GM23248 (cell line): ENCODE measurements at regions not wholly inside any gene's neighbourhood (a gene's known extent, or its start where the extent isn't known, plus 50 kb on each side); places are given as distances from the start of the nearest gene placed in this dataset.

ENCODE experiments used
- DNase-seq: peaks from one replicate; pipeline ENCODE4 v3.0.0-alpha.2; 2015
- H2AFZ ChIP-seq: fragments of 200-600 bp; sonication (generic); 2 replicates; pipeline ENCODE4 v1.6.1; 2016; ENCODE audit warnings: antibody characterized with exemption
- H3F3A ChIP-seq: fragments of 200-600 bp; sonication (generic); 2 replicates; pipeline ENCODE4 v1.6.1; 2016; ENCODE audit warnings: mild to moderate bottlenecking, antibody characterized with exemption, mixed run types; ENCODE audit not compliant: insufficient read depth
- H3K27ac ChIP-seq: fragments of 200-600 bp; sonication (generic); 2 replicates; pipeline ENCODE4 v1.5.1; 2016; ENCODE audit warnings: mild to moderate bottlenecking
- H3K27me3 ChIP-seq: fragments of 200-600 bp; sonication (generic); replicated peaks from 2 replicates; pipeline ENCODE4 v1.6.1; 2016; ENCODE audit warnings: mild to moderate bottlenecking; ENCODE audit not compliant: insufficient read depth
- H3K36me3 ChIP-seq: fragments of 200-600 bp; sonication (generic); 2 replicates; pipeline ENCODE4 v1.6.1; 2016; ENCODE audit warnings: low read depth, mild to moderate bottlenecking
- H3K4me1 ChIP-seq: fragments of 200-600 bp; sonication (generic); 2 replicates; pipeline ENCODE4 v1.6.1; 2016; ENCODE audit warnings: mild to moderate bottlenecking; ENCODE audit not compliant: insufficient read depth
- H3K4me2 ChIP-seq: fragments of 200-600 bp; sonication (generic); one replicate; pipeline ENCODE4 v1.6.1; 2016; ENCODE audit warnings: mild to moderate bottlenecking; ENCODE audit not compliant: unreplicated experiment
- H3K4me3 ChIP-seq: fragments of 200-600 bp; sonication (generic); 2 replicates; pipeline ENCODE4 v1.5.1; 2016; ENCODE audit warnings: mild to moderate bottlenecking
- H3K79me2 ChIP-seq: fragments of 200-600 bp; sonication (generic); 2 replicates; pipeline ENCODE4 v1.6.1; 2016; ENCODE audit warnings: mild to moderate bottlenecking; ENCODE audit not compliant: insufficient read depth
- H3K9ac ChIP-seq: fragments of 200-600 bp; sonication (generic); 2 replicates; pipeline ENCODE4 v1.6.1; 2016; ENCODE audit warnings: mild to moderate bottlenecking
- H3K9me2 ChIP-seq: fragments of 200-600 bp; sonication (generic); 2 replicates; pipeline ENCODE4 v1.6.1; 2016; ENCODE audit warnings: mixed run types, mild to moderate bottlenecking, moderate library complexity; ENCODE audit not compliant: insufficient read depth
- H3K9me3 ChIP-seq: fragments of 200-600 bp; sonication (generic); one replicate; pipeline ENCODE4 v1.6.1; 2017; ENCODE audit warnings: low read depth
- H4K20me1 ChIP-seq: fragments of 200-600 bp; sonication (generic); 2 replicates; pipeline ENCODE4 v1.6.0; 2016; ENCODE audit not compliant: insufficient read depth
- EZH2 ChIP-seq: fragments of 200-600 bp; sonication (generic); IDR thresholded peaks from 2 replicates; pipeline ENCODE4 v1.6.1; 2018; ENCODE audit warnings: antibody characterized with exemption, mild to moderate bottlenecking; ENCODE audit not compliant: insufficient read depth, poor library complexity, severe bottlenecking
- EZH2phosphoT487 ChIP-seq: fragments of 200-600 bp; sonication (generic); IDR thresholded peaks from 2 replicates; pipeline ENCODE4 v1.6.1; 2018; ENCODE audit warnings: antibody characterized with exemption, moderate library complexity, mild to moderate bottlenecking, low read depth; ENCODE audit not compliant: insufficient read depth
- WGBS, 2 experiments: methylation state at CpG; one replicate each; pipeline ENCODE4 v1.1.6; 2015 to 2017; ENCODE audit warnings: low lambda C conversion rate in 2 of 2, low coverage in 1 of 2; ENCODE audit errors: missing lambda C conversion rate in 2 of 2; 5-methylcytosine and 5-hydroxymethylcytosine counted together
- in situ Hi-C: fragments of 300-500 bp; cut with MboI; formaldehyde crosslinking; loops from 2 replicates; pipeline ENCODE4 v1.15.0; 2020

- no peaks in the 10 kb centered on the region for H3K27me3 ChIP-seq
- DNase-seq, result no peak
- no peaks in the 10 kb centered on the region for H3K4me1 ChIP-seq
- no peak overlapping the region for H2AFZ ChIP-seq
- no peak overlapping the region for H3K4me2 ChIP-seq
- H3K9ac ChIP-seq, result no peak overlapping the region
- H3K4me3 ChIP-seq, result no peak overlapping the region
- H3K79me2 ChIP-seq, result no peaks in the 10 kb centered on the region
- H3K9me3 ChIP-seq, result no peaks in the 10 kb centered on the region
- H3K9me2 ChIP-seq, result no peaks in the 10 kb centered on the region
- H3K27ac ChIP-seq, result no peak overlapping the region
- TF ChIP-seq EZH2, result no peak
- no peak for TF ChIP-seq EZH2phosphoT487
- no peaks in the 10 kb centered on the region for H4K20me1 ChIP-seq
- H3F3A ChIP-seq, result no peaks in the 10 kb centered on the region
- H3K36me3 ChIP-seq, result no peaks in the 10 kb centered on the region
- in situ Hi-C loops, result no loop called here
- 27 to 34% methylated on average over 4 of the region's 4 CpGs for WGBS, 2 experiments
Measured at GRCh38 chr9:7659766-7660165, 139.8 kb downstream of the DMAC1 start.

GRCh38 chr9:7656636-7657035 is 142.9 kb downstream of the DMAC1 start:
- no peaks in the 10 kb centered on the region for H3K9me3 ChIP-seq
- TF ChIP-seq EZH2 (no peak), EZH2phosphoT487 (no peak)
- no peaks in the 10 kb centered on the region for H3K79me2 ChIP-seq
- no peak overlapping the region for H2AFZ ChIP-seq
- in situ Hi-C loops, result no loop called here
- no peaks in the 10 kb centered on the region for H3K4me1 ChIP-seq
- H3K27me3 ChIP-seq, result no peaks in the 10 kb centered on the region
- H3K9ac ChIP-seq, result no peak overlapping the region
- no peak overlapping the region for H3K4me3 ChIP-seq
- no peak for DNase-seq
- H3F3A ChIP-seq, result no peaks in the 10 kb centered on the region
- 5 to 6% methylated on average over 5 of the region's 5 CpGs for WGBS, 2 experiments
- H3K9me2 ChIP-seq, result no peaks in the 10 kb centered on the region
- no peak overlapping the region for H3K27ac ChIP-seq
- no peaks in the 10 kb centered on the region for H4K20me1 ChIP-seq
- H3K36me3 ChIP-seq, result no peaks in the 10 kb centered on the region
- no peak overlapping the region for H3K4me2 ChIP-seq

GRCh38 chr9:7653262-7653661 is 146.3 kb downstream of the DMAC1 start:
- no peak overlapping the region for H3K9ac ChIP-seq
- H3K9me2 ChIP-seq, result no peaks in the 10 kb centered on the region
- WGBS, 2 experiments, result 25 to 27% methylated on average over 7 of the region's 7 CpGs
- no peaks in the 10 kb centered on the region for H3K4me1 ChIP-seq
- no peak overlapping the region for H3K4me2 ChIP-seq
- TF ChIP-seq EZH2phosphoT487 (no peak), EZH2 (no peak)
- H4K20me1 ChIP-seq, result no peaks in the 10 kb centered on the region
- no peak overlapping the region for H3K27ac ChIP-seq
- H3K4me3 ChIP-seq, result no peak overlapping the region
- no peaks in the 10 kb centered on the region for H3F3A ChIP-seq
- in situ Hi-C loops, result no loop called here
- DNase-seq, result no peak
- H3K79me2 ChIP-seq, result no peaks in the 10 kb centered on the region
- H3K9me3 ChIP-seq, result no peaks in the 10 kb centered on the region
- H3K27me3 ChIP-seq, result no peaks in the 10 kb centered on the region
- no peaks in the 10 kb centered on the region for H3K36me3 ChIP-seq
- H2AFZ ChIP-seq, result no peak overlapping the region

- DNase-seq, result no peak
- no peaks in the 10 kb centered on the region for H3K36me3 ChIP-seq
- H3K79me2 ChIP-seq, result no peaks in the 10 kb centered on the region
- no peaks in the 10 kb centered on the region for H3K27me3 ChIP-seq
- H3K9me3 ChIP-seq, result no peaks in the 10 kb centered on the region
- H4K20me1 ChIP-seq, result no peaks in the 10 kb centered on the region
- no peaks in the 10 kb centered on the region for H3K9me2 ChIP-seq
- TF ChIP-seq EZH2, result no peak
- TF ChIP-seq EZH2phosphoT487, result no peak
- no peak overlapping the region for H2AFZ ChIP-seq
- no peak overlapping the region for H3K9ac ChIP-seq
- no peaks in the 10 kb centered on the region for H3F3A ChIP-seq
- in situ Hi-C loops, result no loop called here
- H3K4me3 ChIP-seq, result no peak overlapping the region
- no peak overlapping the region for H3K27ac ChIP-seq
- no peak overlapping the region for H3K4me2 ChIP-seq
- no peaks in the 10 kb centered on the region for H3K4me1 ChIP-seq
Measured at GRCh38 chr9:7640231-7640630, 159.3 kb downstream of the DMAC1 start.

GRCh38 chr9:7639471-7639870 is 160.1 kb downstream of the DMAC1 start:
- H3K36me3 ChIP-seq, result no peaks in the 10 kb centered on the region
- no peaks in the 10 kb centered on the region for H3K9me3 ChIP-seq
- H3K27me3 ChIP-seq, result no peaks in the 10 kb centered on the region
- TF ChIP-seq EZH2phosphoT487 (no peak), EZH2 (no peak)
- no peak overlapping the region for H3K4me2 ChIP-seq
- H3K27ac ChIP-seq, result no peak overlapping the region
- no peaks in the 10 kb centered on the region for H4K20me1 ChIP-seq
- H3K4me1 ChIP-seq, result no peaks in the 10 kb centered on the region
- no peaks in the 10 kb centered on the region for H3F3A ChIP-seq
- DNase-seq, result no peak
- H3K4me3 ChIP-seq, result no peak overlapping the region
- no peak overlapping the region for H3K9ac ChIP-seq
- no peaks in the 10 kb centered on the region for H3K9me2 ChIP-seq
- H2AFZ ChIP-seq, result no peak overlapping the region
- WGBS, 2 experiments, result 30 to 50% methylated on average over 1 of the region's 1 CpG
- H3K79me2 ChIP-seq, result no peaks in the 10 kb centered on the region
- in situ Hi-C loops, result no loop called here
